ENCODE measurements at regions not wholly inside any gene's neighbourhood (a gene's known extent, or its start where the extent isn't known, plus 50 kb on each side); places are given as distances from the start of the nearest gene placed in this dataset.

DNA sequence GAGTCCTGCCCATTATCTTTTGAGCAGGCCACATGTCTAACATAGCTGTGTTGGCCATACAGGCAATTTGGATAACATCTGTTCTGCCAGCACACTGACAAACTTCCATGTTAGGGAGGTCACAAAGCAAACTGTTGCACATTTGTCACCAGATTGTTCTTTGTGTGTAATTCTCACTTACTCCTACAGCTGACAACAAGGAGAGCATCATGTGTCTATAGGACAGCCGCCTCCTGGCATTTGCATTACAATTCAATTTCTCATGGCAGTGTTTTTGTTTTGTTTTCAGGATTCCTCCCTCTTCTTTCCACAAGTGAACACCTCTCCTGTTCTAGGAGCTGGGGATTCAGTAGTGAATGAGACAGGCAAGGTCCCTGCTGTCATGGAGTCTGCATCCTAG is 94.3 kb upstream of the LEF1 start:
- Histone ChIP-seq H3K27ac (ENCODE audit: low read length in 2 of 2) (no peak overlapping the region), H3K9ac (ENCODE audit: low read length) (no peak overlapping the region), H4K20me1 (ENCODE audit: control insufficient read depth, insufficient read depth, low read length, poor library complexity, severe bottlenecking) (no peaks in the 10 kb centered on the region), H3K4me1 (ENCODE audit: control insufficient read depth in 2 of 2, insufficient read depth in 2 of 2, low read length in 2 of 2) (no peaks in the 10 kb centered on the region), H2AFZ (ENCODE audit: insufficient read depth, low read depth, low read length, poor library complexity, severe bottlenecking) (no peak overlapping the region), H3K36me3 (replicated peaks in 1 of 2; ENCODE audit: control extremely low read depth in 1 of 2, control insufficient read depth in 1 of 2, extremely low read depth in 1 of 2, insufficient read depth in 2 of 2, low read length in 1 of 2) (no peaks in the 10 kb centered on the region), H3K79me2 (ENCODE audit: control insufficient read depth, insufficient read depth, low read length) (no peaks in the 10 kb centered on the region), H3K4me3 (ENCODE audit: control extremely low read depth in 1 of 5, extremely low read depth in 1 of 5, insufficient read depth in 1 of 5, low read depth in 2 of 5, low read length in 4 of 5) (no peak overlapping the region), H3K4me2 (replicated peaks; ENCODE audit: low read depth, low read length, poor library complexity, severe bottlenecking) (no peak overlapping the region), H3K27me3 (replicated peaks in 1 of 4; ENCODE audit: control extremely low read depth in 1 of 4, control insufficient read depth in 3 of 4, insufficient read depth in 4 of 4, low read length in 3 of 4) (no peaks in the 10 kb centered on the region), H3K9me3 (ENCODE audit: control extremely low read depth in 1 of 3, control insufficient read depth in 2 of 3, insufficient read depth in 1 of 3, low read length in 2 of 3) (no peaks in the 10 kb centered on the region)
- Mint-ChIP-seq H3K4me1 (no peaks in the 10 kb centered on the region), H3K9me3 (ENCODE audit: insufficient read depth) (no peaks in the 10 kb centered on the region), H3K27me3 (peaks cover 3% of the 10 kb centered on the region), H3K27ac (no peak overlapping the region), H3K4me3 (no peak overlapping the region)
- CTCF ChIA-PET: no interaction called here
- DNase-seq (no peak), ATAC-seq (ENCODE audit: low read depth) (no peak)
- TF ChIP-seq, protein P1, sequence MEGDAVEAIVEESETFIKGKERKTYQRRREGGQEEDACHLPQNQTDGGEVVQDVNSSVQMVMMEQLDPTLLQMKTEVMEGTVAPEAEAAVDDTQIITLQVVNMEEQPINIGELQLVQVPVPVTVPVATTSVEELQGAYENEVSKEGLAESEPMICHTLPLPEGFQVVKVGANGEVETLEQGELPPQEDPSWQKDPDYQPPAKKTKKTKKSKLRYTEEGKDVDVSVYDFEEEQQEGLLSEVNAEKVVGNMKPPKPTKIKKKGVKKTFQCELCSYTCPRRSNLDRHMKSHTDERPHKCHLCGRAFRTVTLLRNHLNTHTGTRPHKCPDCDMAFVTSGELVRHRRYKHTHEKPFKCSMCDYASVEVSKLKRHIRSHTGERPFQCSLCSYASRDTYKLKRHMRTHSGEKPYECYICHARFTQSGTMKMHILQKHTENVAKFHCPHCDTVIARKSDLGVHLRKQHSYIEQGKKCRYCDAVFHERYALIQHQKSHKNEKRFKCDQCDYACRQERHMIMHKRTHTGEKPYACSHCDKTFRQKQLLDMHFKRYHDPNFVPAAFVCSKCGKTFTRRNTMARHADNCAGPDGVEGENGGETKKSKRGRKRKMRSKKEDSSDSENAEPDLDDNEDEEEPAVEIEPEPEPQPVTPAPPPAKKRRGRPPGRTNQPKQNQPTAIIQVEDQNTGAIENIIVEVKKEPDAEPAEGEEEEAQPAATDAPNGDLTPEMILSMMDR (IDR thresholded peaks at IDR 0.05): no peak
- no peak for TF ChIP-seq EZH2 (IDR thresholded peaks at IDR 0.05; ENCODE audit: borderline replicate concordance, insufficient read depth, low read depth, low read length, poor library complexity, severe bottlenecking)
- WGBS (ENCODE audit: insufficient coverage): no CpG with 5 or more reads among the region's 1 CpG
- intact Hi-C loops (cut with micrococcal nuclease): no loop called here
- POLR2A ChIA-PET: no interaction called here

GRCh38 chr4:108261026-108261425 is 92.3 kb upstream of the LEF1 start:
- no peak overlapping the region for H3K4me3 ChIP-seq (ENCODE audit: control extremely low read depth in 1 of 5, extremely low read depth in 1 of 5, insufficient read depth in 1 of 5, low read depth in 2 of 5, low read length in 4 of 5)
- H3K36me3 ChIP-seq (replicated peaks in 1 of 2; ENCODE audit: control extremely low read depth in 1 of 2, control insufficient read depth in 1 of 2, extremely low read depth in 1 of 2, insufficient read depth in 2 of 2, low read length in 1 of 2): no peaks in the 10 kb centered on the region
- no peak overlapping the region for H3K27ac ChIP-seq (ENCODE audit: low read length in 2 of 2)
- H3K9ac ChIP-seq (ENCODE audit: low read length): no peak overlapping the region
- H2AFZ ChIP-seq (ENCODE audit: insufficient read depth, low read depth, low read length, poor library complexity, severe bottlenecking): no peak overlapping the region
- H4K20me1 ChIP-seq (ENCODE audit: control insufficient read depth, insufficient read depth, low read length, poor library complexity, severe bottlenecking): no peaks in the 10 kb centered on the region
- peaks cover 3% of the 10 kb centered on the region for H3K27me3 Mint-ChIP-seq
- no peak for DNase-seq
- no peaks in the 10 kb centered on the region for H3K79me2 ChIP-seq (ENCODE audit: control insufficient read depth, insufficient read depth, low read length)
- H3K9me3 ChIP-seq (ENCODE audit: control extremely low read depth in 1 of 3, control insufficient read depth in 2 of 3, insufficient read depth in 1 of 3, low read length in 2 of 3): no peaks in the 10 kb centered on the region
- CTCF ChIA-PET: interaction anchor here (0.5 kb wide), 1 partner anchor 314 kb away, joined by 3 read pairs; no protein-coding TSS in a partner anchor
- no peaks in the 10 kb centered on the region for H3K27me3 ChIP-seq (replicated peaks in 1 of 4; ENCODE audit: control extremely low read depth in 1 of 4, control insufficient read depth in 3 of 4, insufficient read depth in 4 of 4, low read length in 3 of 4)
- H3K4me1 ChIP-seq (ENCODE audit: control insufficient read depth in 2 of 2, insufficient read depth in 2 of 2, low read length in 2 of 2): no peaks in the 10 kb centered on the region
- POLR2A ChIA-PET: no interaction called here
- H3K4me1 Mint-ChIP-seq: no peaks in the 10 kb centered on the region
- H3K9me3 Mint-ChIP-seq (ENCODE audit: insufficient read depth): no peaks in the 10 kb centered on the region
- H3K27ac Mint-ChIP-seq: no peak overlapping the region
- H3K4me2 ChIP-seq (replicated peaks; ENCODE audit: low read depth, low read length, poor library complexity, severe bottlenecking): no peak overlapping the region
- intact Hi-C loops (cut with micrococcal nuclease): no loop called here
- no peak for ATAC-seq (ENCODE audit: low read depth)
- WGBS (ENCODE audit: insufficient coverage): no CpG with 5 or more reads among the region's 1 CpG
- H3K4me3 Mint-ChIP-seq: no peak overlapping the region
- TF ChIP-seq, protein P1 (IDR thresholded peaks at IDR 0.05): no peak
- TF ChIP-seq EZH2 (IDR thresholded peaks at IDR 0.05; ENCODE audit: borderline replicate concordance, insufficient read depth, low read depth, low read length, poor library complexity, severe bottlenecking): no peak

Data from B cell (primary cell).